CD4-positive, alpha-beta memory T cell (primary cell): ENCODE measurements at regions not wholly inside any gene's neighbourhood (a gene's known extent, or its start where the extent isn't known, plus 50 kb on each side); places are given as distances from the start of the nearest gene placed in this dataset.

Experiments used
- CTCF ChIA-PET: fragments of 350-600 bp; sonication (Branson Sonifier 250); formaldehyde crosslinking; loops from one replicate; lab custom pipeline; 2021; ENCODE audit warnings: inconsistent platforms; ENCODE audit not compliant: partially characterized antibody; lab: Charles Lee
- POLR2A ChIA-PET: fragments of 350-600 bp; sonication (Branson Sonifier 250); formaldehyde crosslinking; loops from one replicate; lab custom pipeline; 2021; ENCODE audit not compliant: partially characterized antibody; lab: Charles Lee
- DNase-seq, 5 donors: peaks; one replicate each; pipeline versions ENCODE4 v3.0.0 to v3.0.0-alpha.2; 2020 to 2022; ENCODE audit warnings: mixed read lengths in 1 of 5
- H3K27ac ChIP-seq: one replicate; pipeline ENCODE4 v1.7.0; 2013; ENCODE audit warnings: low read depth, low read length
- H3K27me3 ChIP-seq: 2 replicates; pipeline ENCODE4 v1.7.0; 2013; ENCODE audit warnings: mild to moderate bottlenecking, low read length, moderate library complexity; ENCODE audit not compliant: insufficient read depth
- H3K36me3 ChIP-seq: 2 replicates; pipeline ENCODE4 v1.7.0; 2013; ENCODE audit warnings: mild to moderate bottlenecking, low read length, moderate library complexity; ENCODE audit not compliant: insufficient read depth
- H3K4me1 ChIP-seq: 2 replicates; pipeline ENCODE4 v1.7.0; 2013; ENCODE audit warnings: mild to moderate bottlenecking, low read length, moderate library complexity; ENCODE audit not compliant: insufficient read depth
- H3K4me3 ChIP-seq, 2 donors: one replicate each; pipeline ENCODE4 v1.7.0; 2013; ENCODE audit warnings: low read length in 2 of 2, mild to moderate bottlenecking in 1 of 2
- H3K9me3 ChIP-seq, 2 donors: one replicate each; pipeline ENCODE4 v1.7.0; 2013; ENCODE audit warnings: low read length in 2 of 2, control low read depth in 1 of 2; ENCODE audit not compliant: control insufficient read depth in 1 of 2
- H3K27ac Mint-ChIP-seq, 7 donors: one replicate each; pipeline ENCODE4 v1.8.0; 2020 to 2021; ENCODE audit warnings: mixed read lengths in 7 of 7, mild to moderate bottlenecking in 6 of 7, inconsistent platforms in 3 of 7, moderate library complexity in 3 of 7
- H3K27me3 Mint-ChIP-seq, 2 donors: one replicate each; pipeline ENCODE4 v1.8.0; 2020 to 2021; ENCODE audit warnings: mixed read lengths in 2 of 2
- H3K36me3 Mint-ChIP-seq, 2 donors: one replicate each; pipeline ENCODE4 v1.8.0; 2020 to 2021; ENCODE audit warnings: mixed read lengths in 2 of 2, inconsistent platforms in 1 of 2, mild to moderate bottlenecking in 1 of 2
- H3K4me1 Mint-ChIP-seq, 4 donors: one replicate each; pipeline ENCODE4 v1.8.0; 2020 to 2021; ENCODE audit warnings: mixed read lengths in 4 of 4, mild to moderate bottlenecking in 1 of 4
- H3K4me3 Mint-ChIP-seq, 8 donors: one replicate each; pipeline ENCODE4 v1.8.0; 2020 to 2021; ENCODE audit warnings: mixed read lengths in 8 of 8, mild to moderate bottlenecking in 7 of 8, moderate library complexity in 6 of 8, inconsistent platforms in 3 of 8
- H3K9me3 Mint-ChIP-seq, 8 donors: one replicate each; pipeline ENCODE4 v1.8.0; 2020 to 2021; ENCODE audit warnings: mixed read lengths in 8 of 8, mild to moderate bottlenecking in 5 of 8, inconsistent platforms in 3 of 8, moderate library complexity in 1 of 8
- intact Hi-C: fragments of 100-400 bp; cut with micrococcal nuclease; formaldehyde crosslinking; loops from one replicate; pipeline ENCODE4 v1.15.1; 2023

GRCh38 chr6:132919045-132919860 lies 104.9 kb downstream of the RPS12 start:
- no peak overlapping the region for H3K4me3 ChIP-seq
- H3K9me3 ChIP-seq, result no peaks in the 10 kb centered on the region
- POLR2A ChIA-PET, result no interaction called here
- no peak for DNase-seq
- CTCF ChIA-PET, result no interaction called here
- H3K27me3 Mint-ChIP-seq, result peaks cover 11 to 14% of the 10 kb centered on the region in 2 donors
- no peaks in the 10 kb centered on the region for H3K4me1 Mint-ChIP-seq
- no peak overlapping the region for H3K27ac ChIP-seq
- H3K27ac Mint-ChIP-seq, result no peak overlapping the region
- intact Hi-C loops, result no loop called here
- H3K4me3 Mint-ChIP-seq, result no peak overlapping the region
- H3K4me1 ChIP-seq, result no peaks in the 10 kb centered on the region
- H3K36me3 ChIP-seq, result no peaks in the 10 kb centered on the region
- no peaks in the 10 kb centered on the region for H3K9me3 Mint-ChIP-seq
- H3K27me3 ChIP-seq, result no peaks in the 10 kb centered on the region
- no peaks in the 10 kb centered on the region for H3K36me3 Mint-ChIP-seq

DNA sequence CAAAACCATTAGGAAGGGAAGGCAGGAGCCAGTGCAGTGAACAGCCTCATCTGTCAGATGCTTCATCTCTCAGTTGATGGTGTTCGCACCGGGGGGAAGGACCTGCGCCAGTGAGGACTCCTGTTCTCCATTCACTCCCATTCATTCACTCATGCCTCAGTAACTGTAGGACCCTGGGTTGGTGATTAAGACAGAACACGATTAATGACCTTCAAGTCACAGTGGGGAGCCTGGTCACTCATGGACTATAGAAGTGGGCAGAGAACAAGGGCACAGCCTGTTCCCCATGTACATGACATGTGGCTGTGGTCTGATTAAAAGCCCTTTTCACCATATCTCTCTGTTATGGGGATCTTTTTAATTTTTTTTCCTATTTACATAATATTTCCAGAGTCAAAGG lies 113.3 kb downstream of the RPS12 start:
- Histone ChIP-seq H3K9me3 (no peaks in the 10 kb centered on the region), H3K36me3 (no peaks in the 10 kb centered on the region), H3K27ac (no peak overlapping the region), H3K4me3 (no peak overlapping the region), H3K4me1 (no peaks in the 10 kb centered on the region), H3K27me3 (no peaks in the 10 kb centered on the region)
- Mint-ChIP-seq H3K4me3 (no peak overlapping the region), H3K36me3 (no peaks in the 10 kb centered on the region), H3K27me3 (peaks cover 7 to 17% of the 10 kb centered on the region in 2 donors), H3K27ac (no peak overlapping the region), H3K9me3 (peaks cover 0 to 4% (median 0%) of the 10 kb centered on the region in 8 donors), H3K4me1 (no peaks in the 10 kb centered on the region)
- no peak for DNase-seq
- POLR2A ChIA-PET, result interaction anchor here (0.7 kb wide), 1 partner anchor 1024 kb away, joined by 3 read pairs; no protein-coding TSS in a partner anchor
- intact Hi-C loops, result no loop called here
- CTCF ChIA-PET, result no interaction called here

GRCh38 chr6:132929141-132929540 lies 114.8 kb downstream of the RPS12 start:
- Mint-ChIP-seq H3K4me1 (no peaks in the 10 kb centered on the region), H3K27ac (no peak overlapping the region), H3K36me3 (no peaks in the 10 kb centered on the region), H3K9me3 (peaks cover 0 to 4% (median 0%) of the 10 kb centered on the region in 8 donors), H3K27me3 (peaks cover 4 to 17% of the 10 kb centered on the region in 2 donors), H3K4me3 (no peak overlapping the region)
- Histone ChIP-seq H3K27me3 (no peaks in the 10 kb centered on the region), H3K9me3 (no peaks in the 10 kb centered on the region), H3K36me3 (no peaks in the 10 kb centered on the region), H3K27ac (no peak overlapping the region), H3K4me3 (no peak overlapping the region), H3K4me1 (no peaks in the 10 kb centered on the region)
- DNase-seq, result no peak
- intact Hi-C loops, result no loop called here
- POLR2A ChIA-PET, result no interaction called here
- CTCF ChIA-PET, result no interaction called here

- CTCF ChIA-PET, result no interaction called here
- peaks cover 7 to 17% of the 10 kb centered on the region in 2 donors for H3K27me3 Mint-ChIP-seq
Measured at GRCh38 chr6:132931313-132931712, 116.9 kb downstream of the RPS12 start.

GRCh38 chr6:132931936-132932514 lies 117.7 kb downstream of the RPS12 start:
- Mint-ChIP-seq H3K4me3 (no peak overlapping the region), H3K27me3 (peaks cover 7 to 16% of the 10 kb centered on the region in 2 donors), H3K36me3 (no peaks in the 10 kb centered on the region), H3K27ac (no peak overlapping the region), H3K4me1 (no peaks in the 10 kb centered on the region), H3K9me3 (peaks cover 0 to 4% (median 0%) of the 10 kb centered on the region in 8 donors)
- no peak overlapping the region for H3K27ac ChIP-seq
- ChIA-PET POLR2A (no interaction called here), CTCF (no interaction called here)
- intact Hi-C loops, result no loop called here
- no peak overlapping the region for H3K4me3 ChIP-seq
- no peaks in the 10 kb centered on the region for H3K9me3 ChIP-seq
- no peaks in the 10 kb centered on the region for H3K4me1 ChIP-seq
- no peaks in the 10 kb centered on the region for H3K27me3 ChIP-seq
- DNase-seq, result no peak
- no peaks in the 10 kb centered on the region for H3K36me3 ChIP-seq

More at GRCh38 chr6:132931313-132931712, 116.9 kb downstream of the RPS12 start:
- H3K9me3 ChIP-seq, result no peaks in the 10 kb centered on the region
- H3K27ac Mint-ChIP-seq, result no peak overlapping the region
- no peak overlapping the region for H3K27ac ChIP-seq
- no peaks in the 10 kb centered on the region for H3K36me3 ChIP-seq
- no peak for DNase-seq
- H3K4me3 Mint-ChIP-seq, result no peak overlapping the region
- no peak overlapping the region for H3K4me3 ChIP-seq
- H3K36me3 Mint-ChIP-seq, result no peaks in the 10 kb centered on the region
- no peaks in the 10 kb centered on the region for H3K4me1 Mint-ChIP-seq
- no peaks in the 10 kb centered on the region for H3K4me1 ChIP-seq
- no peaks in the 10 kb centered on the region for H3K27me3 ChIP-seq
- POLR2A ChIA-PET, result no interaction called here
- intact Hi-C loops, result no loop called here
- peaks cover 0 to 4% (median 0%) of the 10 kb centered on the region in 8 donors for H3K9me3 Mint-ChIP-seq

- Mint-ChIP-seq H3K36me3 (no peaks in the 10 kb centered on the region), H3K27me3 (peaks cover 7 to 16% of the 10 kb centered on the region in 2 donors), H3K27ac (no peak overlapping the region), H3K4me3 (no peak overlapping the region), H3K9me3 (peaks cover 0 to 4% (median 0%) of the 10 kb centered on the region in 8 donors), H3K4me1 (peaks cover 0 to 1% (median under 1%) of the 10 kb centered on the region in 4 donors)
- no peak overlapping the region for H3K4me3 ChIP-seq
- no peaks in the 10 kb centered on the region for H3K4me1 ChIP-seq
- no peaks in the 10 kb centered on the region for H3K9me3 ChIP-seq
- ChIA-PET CTCF (no interaction called here), POLR2A (no interaction called here)
- intact Hi-C loops, result no loop called here
- H3K27me3 ChIP-seq, result no peaks in the 10 kb centered on the region
- no peak for DNase-seq
- H3K27ac ChIP-seq, result no peak overlapping the region
- no peaks in the 10 kb centered on the region for H3K36me3 ChIP-seq
Measured at GRCh38 chr6:132932588-132932987, 118.2 kb downstream of the RPS12 start.

DNA sequence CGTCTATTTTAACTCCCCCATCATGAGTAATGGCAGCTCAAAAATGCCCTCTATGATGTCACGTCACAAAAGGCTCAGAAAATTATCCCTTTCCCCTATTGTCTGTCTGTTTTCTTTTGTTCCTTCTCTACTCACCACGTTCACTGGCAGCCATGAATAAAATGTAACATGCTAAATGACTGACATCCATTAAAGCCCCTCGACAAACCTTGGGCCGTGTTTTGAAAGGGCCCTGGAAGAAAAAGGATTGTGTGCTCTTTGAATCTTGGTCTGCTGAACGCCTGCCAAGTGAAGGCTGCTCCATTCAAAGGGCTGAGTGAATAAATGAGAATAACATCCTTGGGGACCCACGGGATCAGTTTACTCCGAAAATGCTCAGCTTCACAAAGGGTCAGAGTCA lies 118.7 kb downstream of the RPS12 start:
- no peak overlapping the region for H3K27ac ChIP-seq
- no peak for DNase-seq
- Mint-ChIP-seq H3K4me1 (peaks cover 0 to 3% (median under 1%) of the 10 kb centered on the region in 4 donors), H3K9me3 (peaks cover 0 to 4% (median 0%) of the 10 kb centered on the region in 8 donors), H3K27me3 (peaks cover 7 to 16% of the 10 kb centered on the region in 2 donors), H3K27ac (no peak overlapping the region), H3K4me3 (no peak overlapping the region), H3K36me3 (no peaks in the 10 kb centered on the region)
- intact Hi-C loops, result no loop called here
- H3K27me3 ChIP-seq, result no peaks in the 10 kb centered on the region
- no peaks in the 10 kb centered on the region for H3K4me1 ChIP-seq
- CTCF ChIA-PET, result no interaction called here
- POLR2A ChIA-PET, result no interaction called here
- no peak overlapping the region for H3K4me3 ChIP-seq
- no peaks in the 10 kb centered on the region for H3K36me3 ChIP-seq
- H3K9me3 ChIP-seq, result no peaks in the 10 kb centered on the region
